ENCODE measurements at regions not wholly inside any gene's neighbourhood (a gene's known extent, or its start where the extent isn't known, plus 50 kb on each side); places are given as distances from the start of the nearest gene placed in this dataset.

DNA sequence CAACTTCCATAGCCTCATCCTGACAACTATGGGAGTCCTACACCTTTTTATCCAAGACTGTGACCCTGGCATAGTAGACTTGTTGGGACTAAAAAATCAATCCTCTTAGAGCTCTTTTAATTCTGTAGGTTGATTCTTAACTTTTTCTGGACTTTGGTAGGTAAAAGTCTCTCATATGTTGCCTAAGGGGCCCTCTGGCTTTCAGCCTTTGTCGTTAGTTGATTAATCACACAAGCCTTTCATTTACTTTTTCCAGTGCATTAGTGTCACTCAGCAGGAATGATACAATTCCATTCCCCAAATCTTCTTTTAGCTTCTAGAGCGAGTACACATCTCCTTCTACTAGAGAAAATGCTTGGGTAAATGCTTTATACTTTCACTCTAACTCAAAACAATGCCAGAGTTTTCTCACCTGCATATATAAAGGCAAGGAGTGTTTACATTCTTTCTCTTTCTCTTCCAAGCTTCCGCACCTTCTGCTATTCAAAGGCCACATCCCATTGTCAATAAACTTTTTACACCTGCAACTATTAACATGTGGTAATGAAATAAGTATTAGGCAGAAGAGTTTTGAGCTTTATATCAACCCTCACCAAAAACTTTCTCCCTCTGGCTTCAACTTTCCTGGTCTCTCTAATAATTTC lies 516.6 kb downstream of the FAM181B start:
- Mint-ChIP-seq H3K36me3 (ENCODE audit: insufficient read depth, unreplicated experiment) (no peaks in the 10 kb centered on the region), H3K9me3 (ENCODE audit: unreplicated experiment) (no peaks in the 10 kb centered on the region), H3K4me3 (ENCODE audit: unreplicated experiment) (no peak overlapping the region), H3K27ac (ENCODE audit: low read depth, unreplicated experiment) (no peak overlapping the region), H3K27me3 (ENCODE audit: insufficient read depth, unreplicated experiment) (peaks cover 73% of the 10 kb centered on the region), H3K4me1 (ENCODE audit: insufficient read depth, unreplicated experiment) (no peaks in the 10 kb centered on the region)
- no TSS peak for BruUV-seq (replicated peaks)
- DNase-seq (ENCODE audit: unreplicated experiment): no peak
- POLR2A ChIA-PET: no interaction called here
- TF ChIP-seq, protein P1, sequence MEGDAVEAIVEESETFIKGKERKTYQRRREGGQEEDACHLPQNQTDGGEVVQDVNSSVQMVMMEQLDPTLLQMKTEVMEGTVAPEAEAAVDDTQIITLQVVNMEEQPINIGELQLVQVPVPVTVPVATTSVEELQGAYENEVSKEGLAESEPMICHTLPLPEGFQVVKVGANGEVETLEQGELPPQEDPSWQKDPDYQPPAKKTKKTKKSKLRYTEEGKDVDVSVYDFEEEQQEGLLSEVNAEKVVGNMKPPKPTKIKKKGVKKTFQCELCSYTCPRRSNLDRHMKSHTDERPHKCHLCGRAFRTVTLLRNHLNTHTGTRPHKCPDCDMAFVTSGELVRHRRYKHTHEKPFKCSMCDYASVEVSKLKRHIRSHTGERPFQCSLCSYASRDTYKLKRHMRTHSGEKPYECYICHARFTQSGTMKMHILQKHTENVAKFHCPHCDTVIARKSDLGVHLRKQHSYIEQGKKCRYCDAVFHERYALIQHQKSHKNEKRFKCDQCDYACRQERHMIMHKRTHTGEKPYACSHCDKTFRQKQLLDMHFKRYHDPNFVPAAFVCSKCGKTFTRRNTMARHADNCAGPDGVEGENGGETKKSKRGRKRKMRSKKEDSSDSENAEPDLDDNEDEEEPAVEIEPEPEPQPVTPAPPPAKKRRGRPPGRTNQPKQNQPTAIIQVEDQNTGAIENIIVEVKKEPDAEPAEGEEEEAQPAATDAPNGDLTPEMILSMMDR (IDR thresholded peaks at IDR 0.05; ENCODE audit: unreplicated experiment): no peak
- CTCF ChIA-PET: interaction anchor here (0.7 to 1.1 kb wide), 2 partner anchors 479 to 573 kb away, joined by 3 read pairs; no protein-coding TSS in a partner anchor
- intact Hi-C loops (cut with micrococcal nuclease): no loop called here

- Mint-ChIP-seq H3K9me3 (ENCODE audit: unreplicated experiment) (no peaks in the 10 kb centered on the region), H3K4me3 (ENCODE audit: unreplicated experiment) (no peak overlapping the region), H3K27me3 (ENCODE audit: insufficient read depth, unreplicated experiment) (peaks cover 56% of the 10 kb centered on the region), H3K4me1 (ENCODE audit: insufficient read depth, unreplicated experiment) (no peaks in the 10 kb centered on the region), H3K36me3 (ENCODE audit: insufficient read depth, unreplicated experiment) (no peaks in the 10 kb centered on the region), H3K27ac (ENCODE audit: low read depth, unreplicated experiment) (no peak overlapping the region)
- TF ChIP-seq, protein P1 (IDR thresholded peaks at IDR 0.05; ENCODE audit: unreplicated experiment): no peak
- intact Hi-C loops (cut with micrococcal nuclease): no loop called here
- CTCF ChIA-PET: no interaction called here
- BruUV-seq (replicated peaks): no TSS peak
- POLR2A ChIA-PET: no interaction called here
- no peak for DNase-seq (ENCODE audit: unreplicated experiment)
Observed at GRCh38 chr11:82210011-82210410, 523.7 kb downstream of the FAM181B start.

DNA sequence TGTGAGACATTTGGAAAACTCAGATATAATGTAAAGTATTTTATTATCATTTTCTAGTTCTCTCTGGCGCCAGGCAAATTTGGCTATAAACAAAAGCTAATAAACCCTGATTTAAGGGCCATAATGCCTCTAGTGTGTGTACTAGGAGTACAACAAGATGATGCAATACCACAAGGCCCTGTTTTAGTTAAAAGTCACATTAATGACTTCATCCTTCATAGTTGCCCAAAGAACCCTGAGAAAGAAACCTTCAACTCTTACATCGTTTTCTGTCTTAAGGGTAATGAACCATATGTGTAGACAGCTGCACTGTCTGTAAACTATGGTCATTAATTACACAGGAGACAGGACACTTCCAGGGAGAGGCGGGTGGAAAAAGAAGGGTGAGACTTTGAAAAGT lies 538.4 kb downstream of the FAM181B start:
- ChIA-PET CTCF (no interaction called here), POLR2A (no interaction called here)
- BruUV-seq (replicated peaks): no TSS peak
- H3K27ac Mint-ChIP-seq (ENCODE audit: low read depth, unreplicated experiment): no peak overlapping the region
- no peaks in the 10 kb centered on the region for H3K4me1 Mint-ChIP-seq (ENCODE audit: insufficient read depth, unreplicated experiment)
- no peak overlapping the region for H3K4me3 Mint-ChIP-seq (ENCODE audit: unreplicated experiment)
- intact Hi-C loops (cut with micrococcal nuclease): no loop called here
- H3K9me3 Mint-ChIP-seq (ENCODE audit: unreplicated experiment): no peaks in the 10 kb centered on the region
- peaks cover 21% of the 10 kb centered on the region for H3K27me3 Mint-ChIP-seq (ENCODE audit: insufficient read depth, unreplicated experiment)
- no peak for DNase-seq (ENCODE audit: unreplicated experiment)
- no peaks in the 10 kb centered on the region for H3K36me3 Mint-ChIP-seq (ENCODE audit: insufficient read depth, unreplicated experiment)
- TF ChIP-seq, protein P1 (IDR thresholded peaks at IDR 0.05; ENCODE audit: unreplicated experiment): no peak

DNA sequence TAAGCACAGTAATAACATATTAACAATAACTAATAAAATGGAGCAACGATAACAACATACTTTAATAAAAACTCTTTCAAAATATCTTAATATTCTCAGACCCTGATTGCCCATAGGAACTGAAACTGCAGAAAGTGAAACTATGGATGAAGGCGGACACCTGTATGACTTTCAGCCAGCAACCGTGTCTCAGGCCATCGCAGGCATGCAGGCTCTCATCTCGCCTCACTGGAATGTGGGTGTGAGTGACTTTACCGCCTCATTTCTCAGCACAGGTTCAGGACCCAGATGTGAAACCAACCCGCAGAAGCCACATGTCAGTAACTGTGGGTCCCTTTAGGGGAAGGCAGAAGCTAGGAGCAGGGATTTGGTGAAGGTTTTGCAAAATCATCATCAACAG lies 539.1 kb downstream of the FAM181B start:
- ChIA-PET CTCF (no interaction called here), POLR2A (no interaction called here)
- no peak overlapping the region for H3K27ac Mint-ChIP-seq (ENCODE audit: low read depth, unreplicated experiment)
- intact Hi-C loops (cut with micrococcal nuclease): no loop called here
- no TSS peak for BruUV-seq (replicated peaks)
- no peak overlapping the region for H3K4me3 Mint-ChIP-seq (ENCODE audit: unreplicated experiment)
- peaks cover 13% of the 10 kb centered on the region for H3K27me3 Mint-ChIP-seq (ENCODE audit: insufficient read depth, unreplicated experiment)
- H3K36me3 Mint-ChIP-seq (ENCODE audit: insufficient read depth, unreplicated experiment): no peaks in the 10 kb centered on the region
- no peaks in the 10 kb centered on the region for H3K9me3 Mint-ChIP-seq (ENCODE audit: unreplicated experiment)
- no peak for DNase-seq (ENCODE audit: unreplicated experiment)
- TF ChIP-seq, protein P1 (IDR thresholded peaks at IDR 0.05; ENCODE audit: unreplicated experiment): no peak
- H3K4me1 Mint-ChIP-seq (ENCODE audit: insufficient read depth, unreplicated experiment): no peaks in the 10 kb centered on the region

Data from MCF 10A (cell line).